Middle frontal gyrus (tissue), 1 donor: ENCODE measurements at regions not wholly inside any gene's neighbourhood (a gene's known extent, or its start where the extent isn't known, plus 50 kb on each side); places are given as distances from the start of the nearest gene placed in this dataset.

Experiments used
- DNase-seq: peaks from one replicate; pipeline ENCODE4 v3.0.0-alpha.2; 2015; ENCODE audit warnings: low spot score; ENCODE audit errors: extremely low spot score

DNA sequence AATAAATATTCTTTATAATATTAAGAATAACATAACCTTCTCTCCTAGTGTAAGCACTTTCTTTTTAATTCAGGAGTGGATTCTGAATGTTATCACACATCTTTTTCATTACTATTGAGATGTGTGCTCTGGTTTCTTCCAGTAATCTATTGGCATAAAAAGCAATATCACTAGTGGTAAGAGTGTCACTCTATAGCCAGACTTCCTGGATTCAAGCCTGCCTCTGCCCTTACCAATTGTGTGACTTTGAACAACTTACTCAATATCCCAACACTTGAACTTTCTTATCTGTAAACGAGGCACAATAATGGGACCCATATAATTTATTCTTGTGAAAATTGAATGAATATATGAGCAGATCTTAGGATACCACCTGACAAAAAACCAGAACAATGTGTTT is 71.0 kb downstream of the SEM1 start:
- DNase-seq, result no peak

GRCh38 chr7:96637522-96637921 is 72.1 kb downstream of the SEM1 start:
- DNase-seq, result no peak

- no peak for DNase-seq
Observed at GRCh38 chr7:96636979-96637378, 72.7 kb downstream of the SEM1 start.

GRCh38 chr7:96636342-96636860 is 73.2 kb downstream of the SEM1 start:
- no peak for DNase-seq

- no peak for DNase-seq
Observed at GRCh38 chr7:96629884-96630283, 79.8 kb downstream of the SEM1 start.

DNA sequence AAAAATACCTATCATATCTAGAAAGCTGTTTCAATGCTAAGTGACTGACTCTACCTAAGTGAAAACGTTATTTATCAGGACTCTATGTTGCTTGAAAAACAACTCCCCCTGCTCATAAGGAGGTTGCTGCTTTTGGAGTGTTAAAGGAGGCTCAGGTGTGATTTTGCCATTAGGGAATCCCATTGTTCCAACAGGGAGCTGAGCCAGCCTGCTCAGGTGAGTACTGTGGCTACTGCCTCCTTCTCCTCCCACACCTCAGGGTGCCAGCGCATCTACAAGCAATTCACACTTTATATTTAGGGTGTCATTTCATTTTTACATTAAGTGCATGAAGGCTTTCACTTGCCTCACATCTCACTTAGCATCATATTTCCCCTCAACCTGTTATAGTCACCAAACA is 84.7 kb downstream of the SEM1 start:
- DNase-seq, result no peak

DNA sequence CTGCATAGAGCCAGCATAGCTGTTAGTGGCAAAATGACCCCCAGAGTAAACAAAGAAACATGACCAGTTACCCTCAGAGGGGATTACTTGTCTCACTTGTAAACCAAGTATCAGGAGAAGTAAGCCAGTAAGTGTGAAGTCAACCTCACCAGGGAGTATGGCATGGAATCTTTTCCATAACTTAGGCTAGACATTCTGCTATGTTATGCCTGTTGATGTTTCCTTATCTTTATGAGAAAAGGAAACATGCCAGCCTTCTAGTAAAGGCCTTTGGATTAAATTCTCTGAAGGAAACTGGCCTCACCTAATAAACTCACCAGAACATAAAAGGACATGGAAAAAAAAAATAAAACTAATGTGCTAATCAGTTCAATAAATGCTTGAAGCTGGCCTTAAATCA is 87.7 kb downstream of the SEM1 start:
- DNase-seq, result no peak

DNA sequence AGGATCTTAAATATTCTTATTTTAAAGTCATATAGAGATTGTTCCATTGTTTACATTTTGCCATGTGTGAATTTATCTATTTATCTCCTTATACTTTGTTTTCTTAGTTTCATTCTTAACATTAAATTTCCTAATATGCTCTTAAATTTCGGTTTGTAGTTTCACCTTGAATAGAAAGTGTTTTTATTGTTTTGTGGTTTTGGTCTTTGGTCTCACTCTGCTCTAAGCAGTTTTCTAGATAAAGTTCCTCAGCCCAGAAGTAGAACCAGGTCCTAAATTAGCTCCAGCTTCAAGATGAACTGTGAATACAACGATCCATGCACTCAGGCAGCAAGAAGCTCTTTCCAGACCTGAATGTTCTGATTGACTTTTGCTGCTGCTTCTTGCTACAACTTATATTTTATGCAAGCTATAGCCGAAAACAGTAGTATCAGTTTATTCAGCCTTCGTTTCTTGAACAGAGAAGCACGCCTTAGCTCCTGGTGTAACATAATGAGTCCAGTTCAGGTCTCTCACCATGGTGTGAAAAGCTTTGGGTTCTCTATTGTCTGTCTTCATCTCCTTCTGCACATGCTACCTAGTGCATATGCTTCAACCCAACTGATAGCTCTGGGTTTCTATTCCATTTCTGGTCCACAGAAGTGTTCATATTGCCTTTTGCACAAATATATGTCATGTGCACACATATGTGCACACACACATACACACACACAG is 95.3 kb downstream of the SEM1 start:
- no peak for DNase-seq

GRCh38 chr7:96612034-96612433 is 97.6 kb downstream of the SEM1 start:
- DNase-seq, result no peak

DNA sequence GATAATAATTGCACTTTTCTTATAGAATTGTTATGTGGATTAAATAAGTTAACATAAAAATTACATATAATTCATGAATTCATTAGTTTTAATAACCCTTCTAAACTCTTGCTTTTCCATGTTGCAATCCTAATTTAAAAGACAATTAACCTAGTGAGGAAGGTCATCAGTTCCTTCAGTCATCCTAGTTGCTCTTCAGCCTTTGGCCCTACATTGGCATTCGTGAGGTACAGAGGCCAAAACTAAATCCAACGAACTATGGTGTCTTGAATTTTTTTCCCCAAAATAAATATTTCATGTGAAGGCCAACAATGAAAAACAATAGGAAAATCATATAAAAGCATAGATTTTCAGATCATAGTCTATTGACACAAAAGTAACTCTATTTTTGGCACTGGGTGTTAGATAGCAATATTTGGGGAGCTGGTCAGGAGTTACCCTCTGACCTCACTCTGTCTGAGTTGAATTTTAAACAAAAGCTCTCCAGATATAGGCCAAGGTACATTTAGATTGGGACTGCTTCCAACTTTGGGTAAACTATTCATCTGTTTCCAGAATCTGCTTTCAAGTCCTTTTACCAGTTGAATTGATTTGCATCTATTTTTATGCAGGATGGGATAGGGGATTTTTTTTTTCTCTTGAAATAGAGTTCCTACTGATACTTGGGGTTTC is 104.5 kb downstream of the SEM1 start:
- no peak for DNase-seq

GRCh38 chr7:96599288-96599936 is 110.2 kb downstream of the SEM1 start:
- DNase-seq, result no peak

DNA sequence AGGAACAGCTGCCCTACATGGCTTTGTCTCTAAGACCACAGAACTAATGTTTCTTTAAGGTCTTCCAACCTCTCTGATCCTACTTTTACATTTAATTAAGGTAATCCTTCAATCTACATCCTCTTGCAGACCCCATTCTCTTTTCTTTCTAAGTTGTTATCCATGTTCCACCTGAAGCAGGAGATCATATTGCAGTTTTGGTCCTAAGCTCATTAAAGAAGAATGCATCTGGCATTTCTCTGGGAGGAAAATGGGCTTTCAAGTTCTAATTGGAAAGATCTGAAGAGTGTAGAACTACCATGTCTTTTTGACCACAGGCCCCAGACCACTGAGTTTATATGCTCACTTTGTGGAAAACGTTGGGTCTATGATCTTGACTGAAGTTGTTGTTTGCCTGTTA is 111.2 kb downstream of the SEM1 start:
- DNase-seq, result no peak

DNA sequence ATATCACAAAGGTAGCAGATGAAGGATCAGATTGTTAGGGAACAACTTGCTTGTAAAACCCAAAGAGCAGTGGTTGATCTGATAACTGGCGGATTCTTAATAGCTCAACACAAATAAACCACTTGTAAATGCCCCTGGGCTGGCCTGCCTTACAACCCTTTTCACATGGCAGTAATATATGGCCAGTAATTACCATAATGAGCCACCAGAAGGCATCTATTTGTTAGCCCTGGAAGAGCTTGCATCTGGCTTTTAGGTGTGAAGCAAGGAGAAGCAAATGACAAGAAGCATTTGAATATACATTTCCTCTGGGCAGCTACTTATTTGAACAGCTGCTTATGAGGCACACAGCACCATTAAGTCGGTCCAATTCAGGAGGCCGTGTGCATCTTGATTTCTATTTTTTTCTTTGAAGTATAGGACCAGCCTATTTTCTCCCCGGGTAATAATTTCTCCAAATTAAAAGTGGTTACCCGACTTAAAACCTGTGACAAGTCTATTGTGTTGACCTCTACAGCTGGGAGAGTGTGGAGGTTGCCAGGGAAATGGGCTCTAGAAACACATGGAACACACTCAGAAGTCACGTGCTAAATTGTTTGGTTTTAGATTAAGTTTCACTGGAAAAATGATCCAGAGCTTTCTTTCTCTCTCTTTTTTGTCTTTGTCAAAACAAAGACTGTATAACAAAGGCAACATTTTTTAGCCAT is 113.4 kb downstream of the SEM1 start:
- no peak for DNase-seq

- DNase-seq, result no peak
Observed at GRCh38 chr7:96591900-96592676, 117.6 kb downstream of the SEM1 start.

DNA sequence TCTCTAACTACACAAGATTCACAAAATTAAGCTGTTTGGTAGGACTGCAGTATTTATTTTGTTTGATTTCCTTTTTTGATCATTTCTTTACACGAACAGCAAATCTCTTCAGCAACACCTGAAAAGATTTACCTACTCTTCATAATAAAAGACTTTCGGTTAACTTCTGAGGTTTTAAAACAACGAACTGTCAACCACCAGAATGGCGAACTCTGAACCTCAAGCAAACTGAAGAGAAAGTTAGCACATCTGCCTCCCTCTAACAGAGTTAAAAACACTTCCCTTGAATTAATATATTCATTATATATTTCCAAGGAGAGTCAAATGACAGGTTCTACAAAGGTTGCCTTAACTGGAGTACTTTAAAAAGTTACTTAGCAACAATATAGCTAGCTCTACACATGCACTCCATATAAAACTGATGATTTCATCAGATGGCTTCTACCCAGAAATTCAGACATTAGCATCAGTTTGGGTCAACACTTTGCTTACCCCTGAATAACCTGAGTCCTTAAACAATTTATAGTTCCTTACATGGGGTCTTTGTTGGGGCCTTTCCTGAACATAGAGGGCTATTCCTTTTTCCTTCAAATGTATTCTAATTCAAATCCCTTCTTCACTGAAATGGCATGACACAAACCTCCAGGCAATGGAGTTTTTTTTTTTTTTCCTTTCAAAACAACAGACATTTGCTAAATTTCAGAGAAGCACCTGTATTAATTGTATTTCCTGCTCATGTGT is 118.3 kb downstream of the SEM1 start:
- no peak for DNase-seq

GRCh38 chr7:96589038-96589437 is 120.6 kb downstream of the SEM1 start:
- DNase-seq, result no peak

GRCh38 chr7:96579119-96579518 is 130.5 kb downstream of the SEM1 start:
- DNase-seq, result no peak

DNA sequence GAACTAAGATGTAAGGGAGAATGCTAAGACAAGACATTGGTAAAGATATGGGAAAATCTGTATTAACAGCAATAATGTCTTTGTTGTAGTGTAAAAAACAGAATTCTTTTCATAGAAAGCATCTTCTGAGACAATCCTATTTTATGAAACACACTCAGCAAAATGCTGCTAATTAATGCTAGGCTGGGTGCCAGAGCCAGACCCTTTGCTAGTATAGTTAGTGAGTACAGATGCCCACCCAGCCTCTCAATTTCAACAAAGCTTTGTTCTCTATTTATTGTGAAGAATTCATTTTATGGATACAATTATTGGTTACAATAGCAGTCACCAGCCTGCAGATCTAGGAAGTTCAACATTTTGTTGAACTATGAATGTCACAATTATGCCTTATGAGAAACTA is 131.0 kb downstream of the SEM1 start:
- DNase-seq, result no peak

DNA sequence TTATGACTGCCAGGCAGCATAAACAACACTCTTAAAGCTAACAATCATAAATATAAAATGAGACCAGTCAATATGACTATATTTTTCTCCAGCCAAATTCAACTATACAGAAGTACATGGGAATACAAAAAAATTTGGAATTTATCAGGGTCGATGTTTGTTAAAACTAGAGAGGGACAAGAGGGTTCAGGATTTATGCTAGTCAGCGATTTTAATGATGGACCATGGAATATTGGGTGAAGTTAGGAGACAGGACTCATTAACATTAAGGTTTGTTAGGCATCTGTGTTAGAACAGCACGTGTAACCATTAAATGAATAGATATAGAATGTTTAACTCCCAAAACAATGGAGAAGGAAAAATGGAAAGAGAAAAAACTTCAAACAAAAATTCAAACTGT is 146.2 kb downstream of the SEM1 start:
- no peak for DNase-seq

GRCh38 chr7:96562966-96563365 is 146.7 kb downstream of the SEM1 start:
- DNase-seq, result no peak
